ENCODE measurements at regions not wholly inside any gene's neighbourhood (a gene's known extent, or its start where the extent isn't known, plus 50 kb on each side); places are given as distances from the start of the nearest gene placed in this dataset.

DNA sequence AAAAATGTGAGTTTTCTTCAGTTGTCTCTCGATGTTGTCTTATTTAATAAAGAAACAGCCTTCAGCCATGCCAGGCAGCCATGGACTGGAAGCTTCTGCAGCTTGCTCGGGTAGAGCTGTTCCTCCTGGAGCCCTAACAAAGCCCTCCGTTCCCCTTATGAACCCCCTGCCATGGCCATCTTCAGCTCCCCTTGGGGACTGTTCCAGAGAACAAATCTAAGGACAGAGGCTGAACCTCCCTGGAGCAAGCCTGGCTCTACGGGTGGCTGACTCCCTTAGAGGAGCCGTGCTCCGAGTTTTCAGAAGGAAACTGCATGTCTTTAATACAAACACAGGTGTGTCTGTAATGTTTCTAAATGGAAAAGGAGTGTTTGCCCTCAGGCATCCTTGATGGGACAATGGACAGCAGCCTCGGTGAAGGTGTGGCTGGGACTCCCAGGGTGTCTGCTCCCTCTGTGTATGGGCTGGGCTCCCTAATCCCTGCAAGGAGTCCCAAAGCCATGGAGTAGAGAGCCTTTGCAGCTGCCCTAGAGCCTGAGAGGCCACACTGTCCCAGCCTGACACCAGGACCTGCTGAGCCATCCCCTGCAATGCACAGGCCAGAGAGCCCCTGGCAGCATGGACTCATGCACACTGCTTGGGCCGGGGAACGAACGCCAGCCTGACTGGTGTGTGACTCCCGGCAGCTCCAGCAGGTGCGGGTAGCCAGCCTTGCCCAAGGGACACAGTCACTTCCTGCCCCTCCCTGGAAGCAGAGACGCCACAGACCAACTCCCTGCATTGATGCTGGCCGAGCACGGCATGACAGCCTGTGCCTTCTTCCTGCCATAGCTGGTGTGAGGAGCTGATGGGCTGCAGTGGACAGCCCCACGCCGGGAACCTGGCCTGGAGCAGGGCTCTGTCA is 381.8 kb downstream of the TCERG1L start:
- H3K4me2 ChIP-seq (ENCODE audit: unreplicated experiment) = no peak overlapping the region
- H3K27ac ChIP-seq = no peak overlapping the region
- no peak overlapping the region for H3K9ac ChIP-seq
- TF ChIP-seq EZH2phosphoT487 (IDR thresholded peaks at IDR 0.05; ENCODE audit: insufficient read depth, low read depth) = no peak
- TF ChIP-seq EZH2 (IDR thresholded peaks at IDR 0.05; ENCODE audit: insufficient read depth, poor library complexity, severe bottlenecking) = no peak
- H2AFZ ChIP-seq = no peak overlapping the region
- in situ Hi-C loops (cut with MboI) = no loop called here
- DNase-seq = no peak
- no peaks in the 10 kb centered on the region for H3F3A ChIP-seq (ENCODE audit: insufficient read depth)
- WGBS, 2 experiments (ENCODE audit: low coverage in 1 of 2, low lambda C conversion rate in 2 of 2, missing lambda C conversion rate in 2 of 2) = 30 to 33% methylated on average over 15 to 17 of the region's 17 CpGs
- H3K9me3 ChIP-seq (ENCODE audit: low read depth) = no peaks in the 10 kb centered on the region
- H3K4me3 ChIP-seq = no peak overlapping the region
- no peaks in the 10 kb centered on the region for H4K20me1 ChIP-seq (ENCODE audit: insufficient read depth)
- no peaks in the 10 kb centered on the region for H3K27me3 ChIP-seq (replicated peaks; ENCODE audit: insufficient read depth)
- no peaks in the 10 kb centered on the region for H3K4me1 ChIP-seq (ENCODE audit: insufficient read depth)
- no peaks in the 10 kb centered on the region for H3K36me3 ChIP-seq (ENCODE audit: low read depth)
- no peaks in the 10 kb centered on the region for H3K79me2 ChIP-seq (ENCODE audit: insufficient read depth)
- H3K9me2 ChIP-seq (ENCODE audit: insufficient read depth) = no peaks in the 10 kb centered on the region

DNA sequence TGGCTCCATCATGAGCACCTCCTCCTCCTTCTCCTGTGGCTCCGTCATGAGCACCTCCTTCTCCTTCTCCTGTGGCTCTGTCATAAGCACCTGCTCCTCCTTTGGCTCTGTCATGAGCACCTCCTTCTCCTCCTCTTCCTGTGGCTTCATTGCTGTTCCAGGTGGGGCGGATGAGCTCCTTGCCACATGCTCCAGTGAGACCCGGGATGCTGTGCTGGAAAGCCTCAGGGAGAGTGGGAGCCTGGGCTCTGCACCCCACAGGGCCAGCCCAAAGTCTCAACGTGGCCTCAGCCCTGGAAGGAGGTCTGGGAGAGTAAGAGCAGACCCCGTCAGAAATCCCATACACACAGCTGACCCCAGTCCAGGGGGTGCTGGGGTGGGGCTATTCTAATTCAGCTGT is 380.7 kb downstream of the TCERG1L start:
- no peaks in the 10 kb centered on the region for H3K79me2 ChIP-seq (ENCODE audit: insufficient read depth)
- 17 to 21% methylated on average over 5 of the region's 5 CpGs for WGBS, 2 experiments (ENCODE audit: low coverage in 1 of 2, low lambda C conversion rate in 2 of 2, missing lambda C conversion rate in 2 of 2)
- no peaks in the 10 kb centered on the region for H3K27me3 ChIP-seq (replicated peaks; ENCODE audit: insufficient read depth)
- H4K20me1 ChIP-seq (ENCODE audit: insufficient read depth) = no peaks in the 10 kb centered on the region
- in situ Hi-C loops (cut with MboI) = no loop called here
- no peak overlapping the region for H3K4me2 ChIP-seq (ENCODE audit: unreplicated experiment)
- H3K4me3 ChIP-seq = no peak overlapping the region
- no peak overlapping the region for H3K27ac ChIP-seq
- no peaks in the 10 kb centered on the region for H3F3A ChIP-seq (ENCODE audit: insufficient read depth)
- TF ChIP-seq EZH2 (IDR thresholded peaks at IDR 0.05; ENCODE audit: insufficient read depth, poor library complexity, severe bottlenecking) (no peak), EZH2phosphoT487 (IDR thresholded peaks at IDR 0.05; ENCODE audit: insufficient read depth, low read depth) (no peak)
- no peaks in the 10 kb centered on the region for H3K4me1 ChIP-seq (ENCODE audit: insufficient read depth)
- no peaks in the 10 kb centered on the region for H3K9me3 ChIP-seq (ENCODE audit: low read depth)
- H3K36me3 ChIP-seq (ENCODE audit: low read depth) = no peaks in the 10 kb centered on the region
- no peaks in the 10 kb centered on the region for H3K9me2 ChIP-seq (ENCODE audit: insufficient read depth)
- no peak for DNase-seq
- no peak overlapping the region for H2AFZ ChIP-seq
- H3K9ac ChIP-seq = no peak overlapping the region

GRCh38 chr10:130931256-130931655 is 380.3 kb downstream of the TCERG1L start:
- H3K36me3 ChIP-seq (ENCODE audit: low read depth) = no peaks in the 10 kb centered on the region
- H4K20me1 ChIP-seq (ENCODE audit: insufficient read depth) = no peaks in the 10 kb centered on the region
- H3K9ac ChIP-seq = no peak overlapping the region
- H3K27me3 ChIP-seq (replicated peaks; ENCODE audit: insufficient read depth) = no peaks in the 10 kb centered on the region
- no peaks in the 10 kb centered on the region for H3K9me3 ChIP-seq (ENCODE audit: low read depth)
- no peaks in the 10 kb centered on the region for H3F3A ChIP-seq (ENCODE audit: insufficient read depth)
- H2AFZ ChIP-seq = no peak overlapping the region
- no peaks in the 10 kb centered on the region for H3K79me2 ChIP-seq (ENCODE audit: insufficient read depth)
- WGBS, 2 experiments (ENCODE audit: low coverage in 1 of 2, low lambda C conversion rate in 2 of 2, missing lambda C conversion rate in 2 of 2) = 19 to 22% methylated on average over 7 of the region's 7 CpGs
- no peak overlapping the region for H3K4me2 ChIP-seq (ENCODE audit: unreplicated experiment)
- TF ChIP-seq EZH2 (IDR thresholded peaks at IDR 0.05; ENCODE audit: insufficient read depth, poor library complexity, severe bottlenecking) (no peak), EZH2phosphoT487 (IDR thresholded peaks at IDR 0.05; ENCODE audit: insufficient read depth, low read depth) (no peak)
- H3K9me2 ChIP-seq (ENCODE audit: insufficient read depth) = no peaks in the 10 kb centered on the region
- no peak overlapping the region for H3K4me3 ChIP-seq
- in situ Hi-C loops (cut with MboI) = no loop called here
- no peak for DNase-seq
- H3K4me1 ChIP-seq (ENCODE audit: insufficient read depth) = no peaks in the 10 kb centered on the region
- no peak overlapping the region for H3K27ac ChIP-seq

DNA sequence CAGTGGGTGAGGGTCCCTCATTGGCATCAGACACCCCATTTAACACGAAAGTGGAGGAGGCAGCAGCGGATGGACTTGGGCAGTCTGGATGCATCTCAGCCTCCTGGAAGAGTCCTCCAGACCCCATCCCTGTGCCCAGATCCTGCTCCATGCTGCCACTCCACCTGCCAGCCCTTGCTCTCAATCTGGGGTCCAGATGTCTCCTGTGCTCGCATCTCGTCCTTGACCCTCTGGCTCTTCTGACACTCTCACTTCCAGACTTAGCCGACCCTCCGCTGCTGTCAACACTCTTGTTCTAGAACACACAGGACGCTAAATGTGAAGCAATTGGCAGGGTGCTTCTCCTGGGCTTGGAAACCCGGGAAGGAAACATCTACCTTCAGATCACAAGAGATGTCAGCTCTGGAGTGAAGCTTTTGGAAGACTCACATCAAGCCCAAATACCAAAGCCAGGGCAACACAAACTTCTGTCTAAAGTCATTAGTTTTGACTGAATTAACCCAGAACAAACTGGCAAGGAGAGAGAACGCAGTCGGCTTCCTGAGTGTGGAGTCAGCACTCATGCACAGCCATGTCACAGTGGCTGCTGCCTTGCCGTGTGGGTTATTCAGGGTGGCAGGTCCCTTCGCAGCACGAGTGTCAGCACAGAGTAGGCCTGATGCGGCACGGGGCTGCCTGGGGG is 379.1 kb downstream of the TCERG1L start:
- DNase-seq = no peak
- H3K27ac ChIP-seq = no peak overlapping the region
- in situ Hi-C loops (cut with MboI) = no loop called here
- H3K36me3 ChIP-seq (ENCODE audit: low read depth) = no peaks in the 10 kb centered on the region
- no peaks in the 10 kb centered on the region for H3K79me2 ChIP-seq (ENCODE audit: insufficient read depth)
- no peaks in the 10 kb centered on the region for H3K4me1 ChIP-seq (ENCODE audit: insufficient read depth)
- no peaks in the 10 kb centered on the region for H3K9me2 ChIP-seq (ENCODE audit: insufficient read depth)
- H4K20me1 ChIP-seq (ENCODE audit: insufficient read depth) = no peaks in the 10 kb centered on the region
- no peaks in the 10 kb centered on the region for H3K27me3 ChIP-seq (replicated peaks; ENCODE audit: insufficient read depth)
- TF ChIP-seq EZH2 (IDR thresholded peaks at IDR 0.05; ENCODE audit: insufficient read depth, poor library complexity, severe bottlenecking) (no peak), EZH2phosphoT487 (IDR thresholded peaks at IDR 0.05; ENCODE audit: insufficient read depth, low read depth) (no peak)
- no peak overlapping the region for H3K4me2 ChIP-seq (ENCODE audit: unreplicated experiment)
- H3K9ac ChIP-seq = no peak overlapping the region
- 12 to 14% methylated on average over 15 of the region's 15 CpGs for WGBS, 2 experiments (ENCODE audit: low coverage in 1 of 2, low lambda C conversion rate in 2 of 2, missing lambda C conversion rate in 2 of 2)
- H3F3A ChIP-seq (ENCODE audit: insufficient read depth) = no peaks in the 10 kb centered on the region
- no peak overlapping the region for H3K4me3 ChIP-seq
- no peaks in the 10 kb centered on the region for H3K9me3 ChIP-seq (ENCODE audit: low read depth)
- no peak overlapping the region for H2AFZ ChIP-seq

All from GM23248 (cell line).